Nephron (organoid): ENCODE measurements at regions not wholly inside any gene's neighbourhood (a gene's known extent, or its start where the extent isn't known, plus 50 kb on each side); places are given as distances from the start of the nearest gene placed in this dataset.

ENCODE experiments used
- H3K27ac Mint-ChIP-seq, 3 experiments: 2 replicates each; pipeline ENCODE4 v1.8.0; 2020; ENCODE audit warnings: mixed read lengths in 3 of 3, mild to moderate bottlenecking in 2 of 3, moderate library complexity in 1 of 3
- H3K27me3 Mint-ChIP-seq: 2 replicates; pipeline ENCODE4 v1.8.0; 2021; ENCODE audit warnings: low read depth, mild to moderate bottlenecking, moderate library complexity, mixed read lengths
- H3K36me3 Mint-ChIP-seq: 2 replicates; pipeline ENCODE4 v1.8.0; 2020; ENCODE audit warnings: low read depth, mixed read lengths
- H3K4me1 Mint-ChIP-seq: 2 replicates; pipeline ENCODE4 v1.8.0; 2020; ENCODE audit warnings: mixed read lengths
- H3K4me3 Mint-ChIP-seq, 3 experiments: 2 replicates each; pipeline ENCODE4 v1.8.0; 2020; ENCODE audit warnings: mild to moderate bottlenecking in 3 of 3, mixed read lengths in 3 of 3, moderate library complexity in 2 of 3
- H3K9me3 Mint-ChIP-seq: 2 replicates; pipeline ENCODE4 v1.8.0; 2020; ENCODE audit warnings: mixed read lengths
- TF ChIP-seq, protein P1 (sequence below), 3 experiments: fragments of 200-600 bp; sonication (generic); IDR thresholded peaks; one replicate each; pipeline ENCODE4 v1.5.0; 2021; ENCODE audit warnings: antibody characterized with exemption in 3 of 3; ENCODE audit not compliant: unreplicated experiment in 3 of 3

DNA sequence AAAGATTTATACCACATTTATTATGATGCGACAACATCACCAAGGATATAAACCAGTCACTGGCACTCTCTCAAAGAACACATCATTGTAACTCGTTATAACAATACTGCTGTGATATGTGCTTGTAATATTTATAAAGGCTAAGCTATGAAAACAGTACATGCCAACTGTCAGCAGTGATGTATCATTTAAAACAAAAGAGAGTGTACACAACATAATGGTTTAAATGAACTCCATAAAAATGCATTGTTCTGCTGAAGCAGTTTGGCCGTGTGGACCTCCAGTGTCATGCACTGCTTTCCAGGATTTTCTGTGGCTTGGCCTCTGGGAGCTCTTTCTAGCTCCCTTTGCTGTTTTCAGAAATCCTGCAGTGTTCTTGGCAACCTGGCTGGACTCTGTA is 215.6 kb downstream of the MTX2 start:
- no peaks in the 10 kb centered on the region for H3K36me3 Mint-ChIP-seq

DNA sequence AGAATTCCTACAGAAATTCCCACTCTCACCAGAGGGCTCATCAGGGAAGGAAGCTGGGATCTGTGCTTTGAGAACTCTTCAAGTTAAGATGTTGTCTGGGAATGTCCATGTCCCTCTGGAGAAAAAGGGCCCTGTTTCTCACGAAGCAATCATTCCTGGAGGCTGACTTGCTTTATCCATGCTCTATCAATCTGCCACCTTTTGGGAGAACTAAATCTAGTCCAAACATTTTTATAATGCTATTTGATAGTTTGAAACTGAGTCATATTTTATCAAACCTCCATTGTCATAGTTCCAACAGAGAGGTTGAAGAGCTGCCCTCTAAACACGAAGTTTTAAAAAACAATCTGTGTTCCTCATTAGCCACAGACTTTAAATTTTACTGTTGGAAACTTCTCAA is 219.2 kb downstream of the MTX2 start:
- TF ChIP-seq, protein P1, sequence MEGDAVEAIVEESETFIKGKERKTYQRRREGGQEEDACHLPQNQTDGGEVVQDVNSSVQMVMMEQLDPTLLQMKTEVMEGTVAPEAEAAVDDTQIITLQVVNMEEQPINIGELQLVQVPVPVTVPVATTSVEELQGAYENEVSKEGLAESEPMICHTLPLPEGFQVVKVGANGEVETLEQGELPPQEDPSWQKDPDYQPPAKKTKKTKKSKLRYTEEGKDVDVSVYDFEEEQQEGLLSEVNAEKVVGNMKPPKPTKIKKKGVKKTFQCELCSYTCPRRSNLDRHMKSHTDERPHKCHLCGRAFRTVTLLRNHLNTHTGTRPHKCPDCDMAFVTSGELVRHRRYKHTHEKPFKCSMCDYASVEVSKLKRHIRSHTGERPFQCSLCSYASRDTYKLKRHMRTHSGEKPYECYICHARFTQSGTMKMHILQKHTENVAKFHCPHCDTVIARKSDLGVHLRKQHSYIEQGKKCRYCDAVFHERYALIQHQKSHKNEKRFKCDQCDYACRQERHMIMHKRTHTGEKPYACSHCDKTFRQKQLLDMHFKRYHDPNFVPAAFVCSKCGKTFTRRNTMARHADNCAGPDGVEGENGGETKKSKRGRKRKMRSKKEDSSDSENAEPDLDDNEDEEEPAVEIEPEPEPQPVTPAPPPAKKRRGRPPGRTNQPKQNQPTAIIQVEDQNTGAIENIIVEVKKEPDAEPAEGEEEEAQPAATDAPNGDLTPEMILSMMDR (IDR thresholded peaks at IDR 0.05; ENCODE audit: unreplicated experiment in 3 of 3): no peak
- H3K9me3 Mint-ChIP-seq: no peaks in the 10 kb centered on the region
- H3K27ac Mint-ChIP-seq: peak overlapping the region; percentile 42 to 93 (median 89)
- H3K4me1 Mint-ChIP-seq: peaks cover 68% of the 10 kb centered on the region
- no peak overlapping the region for H3K4me3 Mint-ChIP-seq
- H3K36me3 Mint-ChIP-seq: no peaks in the 10 kb centered on the region
- no peaks in the 10 kb centered on the region for H3K27me3 Mint-ChIP-seq

More for the DNA sequence above, 215.6 kb downstream of the MTX2 start:
- TF ChIP-seq, protein P1 (IDR thresholded peaks at IDR 0.05; ENCODE audit: unreplicated experiment in 3 of 3): no peak
- Mint-ChIP-seq H3K27ac (peak overlapping the region; percentile 58 to 87 (median 70)), H3K4me3 (no peak overlapping the region), H3K27me3 (no peaks in the 10 kb centered on the region), H3K4me1 (peaks cover 53% of the 10 kb centered on the region), H3K9me3 (no peaks in the 10 kb centered on the region)

DNA sequence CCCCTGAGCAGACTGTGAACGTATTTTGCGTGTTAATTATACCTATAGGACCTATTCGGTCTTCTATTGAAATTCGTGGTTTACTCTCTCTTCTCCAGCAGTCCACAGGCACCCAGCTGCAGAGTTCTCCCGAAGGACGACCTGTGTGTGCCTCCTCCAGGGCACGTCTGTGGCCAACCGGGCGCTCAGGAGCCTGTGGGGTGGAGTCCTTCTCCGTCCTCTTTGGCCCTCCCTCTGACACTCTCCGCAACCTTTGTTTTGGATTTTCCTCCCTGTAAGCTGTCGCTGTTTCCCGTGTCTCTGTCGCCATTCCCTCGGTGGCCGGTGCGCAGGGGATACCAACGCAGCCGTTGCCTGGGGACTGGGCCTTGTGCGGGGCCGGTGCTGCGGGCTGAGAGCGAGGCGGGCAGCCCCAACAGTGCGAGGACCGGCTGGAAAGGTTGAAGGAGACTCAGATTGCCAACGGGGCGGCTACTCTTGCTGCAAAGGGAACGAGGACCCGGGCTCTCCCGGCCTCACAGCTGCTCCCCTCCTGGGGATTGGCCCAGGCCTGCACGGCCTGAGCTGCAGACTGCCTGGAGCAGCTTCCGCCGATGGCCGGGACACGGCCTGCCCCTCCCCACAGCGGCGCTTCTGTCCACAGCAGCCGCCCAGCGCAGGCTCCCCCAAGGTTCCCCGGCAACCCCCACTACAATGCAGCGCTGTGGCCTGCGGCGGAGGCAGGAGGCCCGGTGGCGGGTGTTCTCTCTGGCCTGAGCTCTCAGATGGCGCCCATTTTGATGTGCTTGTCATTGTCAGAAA is 221.0 kb downstream of the MTX2 start:
- Mint-ChIP-seq H3K9me3 (no peaks in the 10 kb centered on the region), H3K27me3 (no peaks in the 10 kb centered on the region), H3K27ac (peak overlapping the region; percentile 89 to 95 (median 93)), H3K36me3 (no peaks in the 10 kb centered on the region), H3K4me1 (peaks cover 70% of the 10 kb centered on the region), H3K4me3 (peak overlapping the region in 2 of 3 experiments; percentile 45 to 57)
- TF ChIP-seq, protein P1 (IDR thresholded peaks at IDR 0.05; ENCODE audit: unreplicated experiment in 3 of 3): no peak

DNA sequence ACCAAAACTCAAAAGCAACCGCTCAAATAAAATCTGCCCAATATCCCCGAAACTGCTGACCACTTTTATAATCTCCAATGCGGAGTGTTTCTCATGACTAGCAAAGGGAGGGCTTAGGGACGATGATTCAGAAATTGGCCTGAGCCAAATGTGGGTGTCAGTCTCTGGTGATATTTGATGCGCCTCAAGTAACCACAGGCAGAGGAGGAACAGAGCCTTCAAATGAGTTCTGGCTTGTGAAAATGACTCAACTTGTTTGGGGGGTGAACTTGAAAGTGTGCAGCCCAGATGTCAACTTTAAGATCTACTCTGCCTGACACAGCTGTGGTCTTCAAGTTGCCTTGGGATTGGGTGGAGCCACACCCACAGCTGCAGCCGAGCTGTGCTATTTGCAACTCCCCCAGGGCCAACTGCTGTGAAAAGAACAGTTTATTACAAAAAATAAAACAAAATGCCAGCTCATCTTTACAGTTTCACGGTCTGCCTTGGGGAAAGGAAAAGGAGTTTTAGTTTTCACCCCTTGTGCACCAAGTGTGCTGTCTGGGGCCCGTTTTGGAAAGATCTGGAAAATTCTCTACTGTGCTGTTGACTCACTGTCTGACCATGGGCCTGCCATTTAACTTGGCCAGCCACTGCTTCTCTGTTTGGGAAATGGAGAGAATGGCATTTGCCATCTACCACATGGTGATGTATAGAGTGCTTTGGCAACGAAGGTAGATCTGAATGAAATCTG is 222.1 kb downstream of the MTX2 start:
- Mint-ChIP-seq H3K27me3 (no peaks in the 10 kb centered on the region), H3K4me3 (peak overlapping the region in 2 of 3 experiments; percentile 14 to 16), H3K36me3 (no peaks in the 10 kb centered on the region), H3K9me3 (no peaks in the 10 kb centered on the region), H3K27ac (peak overlapping the region; percentile 89 to 95 (median 93)), H3K4me1 (peaks cover 73% of the 10 kb centered on the region)
- TF ChIP-seq, protein P1 (IDR thresholded peaks at IDR 0.05; ENCODE audit: unreplicated experiment in 3 of 3): no peak

DNA sequence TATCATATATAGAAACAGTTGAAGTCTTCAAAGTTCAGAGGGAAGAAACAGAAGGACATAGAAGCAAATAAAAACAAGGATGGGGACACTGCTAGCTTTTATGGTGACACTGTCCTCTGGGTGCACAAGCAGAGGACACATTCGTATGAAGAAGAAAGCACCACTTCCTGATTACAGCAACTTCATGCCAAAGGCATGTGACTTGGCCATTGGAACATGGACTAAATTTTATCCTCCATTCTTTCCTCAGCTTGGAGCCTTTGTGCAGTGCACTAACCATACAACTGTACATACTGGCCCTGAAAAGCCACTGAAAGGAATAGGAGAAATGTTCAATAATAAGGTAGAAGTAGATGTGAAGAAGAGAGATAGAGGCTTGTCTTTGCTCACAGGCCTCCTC is 223.3 kb downstream of the MTX2 start:
- H3K4me1 Mint-ChIP-seq: peaks cover 73% of the 10 kb centered on the region
- TF ChIP-seq, protein P1 (IDR thresholded peaks at IDR 0.05; ENCODE audit: unreplicated experiment in 3 of 3): no peak
- no peaks in the 10 kb centered on the region for H3K36me3 Mint-ChIP-seq
- H3K27me3 Mint-ChIP-seq: no peaks in the 10 kb centered on the region
- no peaks in the 10 kb centered on the region for H3K9me3 Mint-ChIP-seq
- peak overlapping the region in 2 of 3 experiments; percentile 1 to 25 for H3K27ac Mint-ChIP-seq
- no peak overlapping the region for H3K4me3 Mint-ChIP-seq
